GM12878 (cell line): ENCODE measurements at regions not wholly inside any gene's neighbourhood (a gene's known extent, or its start where the extent isn't known, plus 50 kb on each side); places are given as distances from the start of the nearest gene placed in this dataset.

Experiments
- ATAC-seq: fragments of 200-7000 bp; cut with Tn5 transposase; 3 replicates; pipeline ENCODE4 v1.9.1; 2020; ENCODE audit warnings: mild to moderate bottlenecking, moderate library complexity
- BruUV-seq: library from RNA; stranded (reverse); fragments of 400-500 nt; replicated peaks from 2 replicates; lab custom pipeline; 2021; lab: Mats Ljungman, UMichigan
- CTCF ChIA-PET: fragments of 300-600 bp; sonication (Branson Sonifier 250); formaldehyde crosslinking; extraction: SDS; loops from one replicate; lab custom pipeline; 2021; ENCODE audit warnings: inconsistent platforms; lab: Yijun Ruan, JAX
- POLR2A ChIA-PET: fragments of 350-600 bp; formaldehyde crosslinking; extraction: SDS; loops from one replicate; lab custom pipeline; 2021; ENCODE audit warnings: inconsistent platforms; lab: Charles Lee
- RAD21 ChIA-PET: fragments of 300-600 bp; sonication (Branson Sonifier 250); formaldehyde crosslinking; loops from one replicate; lab custom pipeline; 2023; ENCODE audit warnings: antibody characterized with exemption; ENCODE audit not compliant: unreplicated experiment; lab: Charles Lee
- SMC1A ChIA-PET: fragments of 300-600 bp; sonication (Branson Sonifier 250); formaldehyde crosslinking; loops from one replicate; lab custom pipeline; 2023; ENCODE audit not compliant: unreplicated experiment, uncharacterized antibody; lab: Charles Lee
- DNase-seq: peaks from one replicate; pipeline ENCODE4 v3.0.0-alpha.2; 2011; ENCODE audit warnings: low read depth, low spot score
- FAIRE-seq: peaks from 3 replicates; lab custom pipeline; 2011; peaks lifted over from hg19 to GRCh38; lab: Jason Lieb, UNC
- H2AFZ ChIP-seq: 2 replicates; pipeline ENCODE4 v1.6.0; 2011; ENCODE audit warnings: low read depth, low read length, control low read depth; ENCODE audit not compliant: control insufficient read depth
- H3K27ac ChIP-seq: 2 replicates; pipeline ENCODE4 v1.5.1; 2011; ENCODE audit warnings: control low read depth; ENCODE audit not compliant: control insufficient read depth, insufficient read depth
- H3K27me3 ChIP-seq, 2 experiments: replicated peaks in 1 of 2; 2 replicates each; pipeline versions ENCODE4 v1.6.0 to v1.6.1; 2011; ENCODE audit warnings: low read length in 1 of 2; ENCODE audit not compliant: control insufficient read depth in 2 of 2, insufficient read depth in 2 of 2
- H3K36me3 ChIP-seq, 2 experiments: 2 replicates each; pipeline ENCODE4 v1.5.1; 2011; ENCODE audit warnings: low read length in 1 of 2; ENCODE audit not compliant: control insufficient read depth in 2 of 2, insufficient read depth in 2 of 2
- H3K4me1 ChIP-seq: 2 replicates; pipeline ENCODE4 v1.6.1; 2011; ENCODE audit warnings: mild to moderate bottlenecking, low read length, moderate library complexity, mixed read lengths; ENCODE audit not compliant: control insufficient read depth, insufficient read depth
- H3K4me2 ChIP-seq: 2 replicates; pipeline ENCODE4 v1.6.0; 2011; ENCODE audit warnings: control low read depth; ENCODE audit not compliant: control insufficient read depth, insufficient read depth
- H3K4me3 ChIP-seq: fragments of 200-600 bp; sonication (generic); 2 replicates; pipeline ENCODE4 v1.5.1; 2016
- H3K79me2 ChIP-seq: 2 replicates; pipeline ENCODE4 v1.6.0; 2011; ENCODE audit warnings: low read length; ENCODE audit not compliant: control insufficient read depth, insufficient read depth
- H3K9ac ChIP-seq: 2 replicates; pipeline ENCODE4 v1.8.0; 2011; ENCODE audit warnings: low read length, control low read depth, mixed read lengths; ENCODE audit not compliant: control insufficient read depth, insufficient read depth
- H3K9me3 ChIP-seq: replicated peaks from 3 replicates; pipeline ENCODE4 v1.5.1; 2011; ENCODE audit warnings: mild to moderate bottlenecking, low read length; ENCODE audit not compliant: control insufficient read depth, insufficient read depth
- H4K20me1 ChIP-seq: 2 replicates; pipeline ENCODE4 v1.6.0; 2011; ENCODE audit not compliant: control insufficient read depth, insufficient read depth
- EZH2 ChIP-seq: IDR thresholded peaks from 2 replicates; pipeline ENCODE4 v1.6.1; 2012; ENCODE audit warnings: low read depth, mild to moderate bottlenecking, control low read depth, inconsistent platforms, low read length, borderline replicate concordance; ENCODE audit not compliant: control insufficient read depth
- IKZF1 ChIP-seq: fragments of 450-650 bp; conservative IDR thresholded peaks from 2 replicates; pipeline ENCODE4 v1.6.1; 2017; ENCODE audit warnings: antibody characterized with exemption, mild to moderate bottlenecking
- MEF2A ChIP-seq: IDR thresholded peaks from 2 replicates; pipeline ENCODE4 v1.6.1; 2011; ENCODE audit warnings: low read depth, mild to moderate bottlenecking, low read length, moderate library complexity; ENCODE audit not compliant: insufficient read depth
- POLR2A ChIP-seq: IDR thresholded peaks from 2 replicates; pipeline ENCODE4 v1.6.1; 2011; ENCODE audit warnings: low read depth, mild to moderate bottlenecking, low read length
- POU2F2 ChIP-seq: IDR thresholded peaks from 3 replicates; pipeline ENCODE4 v1.6.1; 2011; ENCODE audit warnings: low read depth, mild to moderate bottlenecking, low read length, borderline replicate concordance
- RFX5 ChIP-seq: IDR thresholded peaks from 2 replicates; pipeline ENCODE4 v1.6.1; 2011; ENCODE audit warnings: low read depth, low read length, improper control_type of control experiment
- RUNX3 ChIP-seq: IDR thresholded peaks from 2 replicates; pipeline ENCODE4 v1.6.1; 2012; ENCODE audit warnings: low read length, inconsistent platforms
- SMC3 ChIP-seq: IDR thresholded peaks from 2 replicates; pipeline ENCODE4 v1.6.1; 2011; ENCODE audit warnings: low read length, improper control_type of control experiment, borderline replicate concordance
- YBX1 ChIP-seq: fragments of 450-650 bp; IDR thresholded peaks from 2 replicates; pipeline ENCODE4 v1.6.1; 2016; ENCODE audit warnings: antibody characterized with exemption
- WGBS: methylation state at CpG from one replicate; pipeline ENCODE4 v1.1.6; 2016; ENCODE audit warnings: low lambda C conversion rate; ENCODE audit not compliant: insufficient replicate concordance, insufficient coverage; ENCODE audit errors: missing lambda C conversion rate; 5-methylcytosine and 5-hydroxymethylcytosine counted together
- in situ Hi-C: fragments of 300-500 bp; cut with MboI; formaldehyde crosslinking; loops from 9 replicates; pipeline ENCODE4 v1.14.3; 2018; ENCODE audit warnings: mixed read lengths
- intact Hi-C: fragments of 100-400 bp; cut with micrococcal nuclease; formaldehyde crosslinking; loops from one replicate; pipeline ENCODE4 v1.14.2; 2022; ENCODE audit not compliant: unreplicated experiment
- TF ChIP-seq, protein P1 (sequence below): IDR thresholded peaks from 2 replicates; pipeline ENCODE4 v1.6.1; 2011; ENCODE audit warnings: borderline replicate concordance, low read depth, mild to moderate bottlenecking, moderate library complexity, mixed read lengths, low read length; ENCODE audit not compliant: insufficient read depth; ENCODE audit errors: extremely low read length
- TF ChIP-seq, protein P2 (sequence below): fragments of 450-650 bp; IDR thresholded peaks from 2 replicates; pipeline ENCODE4 v1.6.1; 2017; ENCODE audit warnings: mild to moderate bottlenecking, moderate library complexity

DNA sequence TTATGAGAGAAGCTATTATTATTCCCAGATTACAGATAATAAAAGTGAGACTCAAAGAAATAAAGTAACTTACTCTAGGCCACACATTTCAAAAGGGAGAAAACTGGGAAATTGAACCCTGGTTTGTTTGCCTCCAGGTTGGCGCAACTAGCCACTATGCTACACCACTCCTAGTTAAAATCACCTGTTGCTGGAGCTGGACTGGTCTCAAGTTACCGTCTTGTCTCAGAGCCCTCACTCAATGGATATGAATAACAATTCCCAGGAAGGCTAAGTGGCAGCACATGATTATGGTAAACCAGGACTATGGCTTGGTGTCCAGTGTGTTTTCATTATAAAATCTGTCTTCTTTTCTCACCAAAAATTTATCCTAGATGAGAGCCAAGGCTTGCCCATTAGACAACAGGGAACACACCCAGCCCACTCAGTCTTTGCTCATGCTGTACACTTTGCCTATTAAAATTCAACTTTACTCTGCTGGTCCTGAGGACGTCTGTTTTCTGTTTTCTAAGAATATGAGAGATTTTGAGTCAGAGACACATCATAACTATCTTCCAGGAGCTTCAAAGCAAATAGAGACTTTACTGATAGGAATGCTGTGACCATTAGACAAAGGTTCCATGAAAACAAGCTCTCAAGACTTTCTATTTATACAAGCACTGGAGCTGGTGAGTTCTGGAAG lies 58.1 kb downstream of the ADRB2 start:
- TF ChIP-seq RFX5 (no peak), RUNX3 (no peak), MEF2A (no peak), YBX1 (no peak), POLR2A (no peak), EZH2 (no peak), POU2F2 (no peak), SMC3 (no peak), IKZF1 (no peak)
- TF ChIP-seq, protein P1, sequence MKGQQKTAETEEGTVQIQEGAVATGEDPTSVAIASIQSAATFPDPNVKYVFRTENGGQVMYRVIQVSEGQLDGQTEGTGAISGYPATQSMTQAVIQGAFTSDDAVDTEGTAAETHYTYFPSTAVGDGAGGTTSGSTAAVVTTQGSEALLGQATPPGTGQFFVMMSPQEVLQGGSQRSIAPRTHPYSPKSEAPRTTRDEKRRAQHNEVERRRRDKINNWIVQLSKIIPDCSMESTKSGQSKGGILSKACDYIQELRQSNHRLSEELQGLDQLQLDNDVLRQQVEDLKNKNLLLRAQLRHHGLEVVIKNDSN, result no peak
- TF ChIP-seq, protein P2, sequence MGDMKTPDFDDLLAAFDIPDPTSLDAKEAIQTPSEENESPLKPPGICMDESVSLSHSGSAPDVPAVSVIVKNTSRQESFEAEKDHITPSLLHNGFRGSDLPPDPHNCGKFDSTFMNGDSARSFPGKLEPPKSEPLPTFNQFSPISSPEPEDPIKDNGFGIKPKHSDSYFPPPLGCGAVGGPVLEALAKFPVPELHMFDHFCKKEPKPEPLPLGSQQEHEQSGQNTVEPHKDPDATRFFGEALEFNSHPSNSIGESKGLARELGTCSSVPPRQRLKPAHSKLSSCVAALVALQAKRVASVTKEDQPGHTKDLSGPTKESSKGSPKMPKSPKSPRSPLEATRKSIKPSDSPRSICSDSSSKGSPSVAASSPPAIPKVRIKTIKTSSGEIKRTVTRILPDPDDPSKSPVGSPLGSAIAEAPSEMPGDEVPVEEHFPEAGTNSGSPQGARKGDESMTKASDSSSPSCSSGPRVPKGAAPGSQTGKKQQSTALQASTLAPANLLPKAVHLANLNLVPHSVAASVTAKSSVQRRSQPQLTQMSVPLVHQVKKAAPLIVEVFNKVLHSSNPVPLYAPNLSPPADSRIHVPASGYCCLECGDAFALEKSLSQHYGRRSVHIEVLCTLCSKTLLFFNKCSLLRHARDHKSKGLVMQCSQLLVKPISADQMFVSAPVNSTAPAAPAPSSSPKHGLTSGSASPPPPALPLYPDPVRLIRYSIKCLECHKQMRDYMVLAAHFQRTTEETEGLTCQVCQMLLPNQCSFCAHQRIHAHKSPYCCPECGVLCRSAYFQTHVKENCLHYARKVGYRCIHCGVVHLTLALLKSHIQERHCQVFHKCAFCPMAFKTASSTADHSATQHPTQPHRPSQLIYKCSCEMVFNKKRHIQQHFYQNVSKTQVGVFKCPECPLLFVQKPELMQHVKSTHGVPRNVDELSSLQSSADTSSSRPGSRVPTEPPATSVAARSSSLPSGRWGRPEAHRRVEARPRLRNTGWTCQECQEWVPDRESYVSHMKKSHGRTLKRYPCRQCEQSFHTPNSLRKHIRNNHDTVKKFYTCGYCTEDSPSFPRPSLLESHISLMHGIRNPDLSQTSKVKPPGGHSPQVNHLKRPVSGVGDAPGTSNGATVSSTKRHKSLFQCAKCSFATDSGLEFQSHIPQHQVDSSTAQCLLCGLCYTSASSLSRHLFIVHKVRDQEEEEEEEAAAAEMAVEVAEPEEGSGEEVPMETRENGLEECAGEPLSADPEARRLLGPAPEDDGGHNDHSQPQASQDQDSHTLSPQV, result no peak
- RAD21 ChIA-PET, result no interaction called here
- SMC1A ChIA-PET, result no interaction called here
- POLR2A ChIA-PET, result no interaction called here
- Histone ChIP-seq H3K4me3 (no peak overlapping the region), H3K4me2 (no peak overlapping the region), H3K27ac (no peak overlapping the region), H4K20me1 (no peaks in the 10 kb centered on the region), H3K4me1 (no peaks in the 10 kb centered on the region), H3K9me3 (no peaks in the 10 kb centered on the region; the same call in 2 of the 3 replicates), H3K9ac (no peak overlapping the region), H3K27me3 (no peaks in the 10 kb centered on the region), H3K79me2 (no peaks in the 10 kb centered on the region), H3K36me3 (no peaks in the 10 kb centered on the region), H2AFZ (no peak overlapping the region)
- no TSS peak for BruUV-seq
- CTCF ChIA-PET, result interaction anchor here (0.8 to 1.5 kb wide), 4 partner anchors 9 to 152 kb away, joined by 3 to 4 read pairs (median 4); no protein-coding TSS in a partner anchor
- intact Hi-C loops (no loop called here), in situ Hi-C loops (no loop called here)
- ATAC-seq (no peak), FAIRE-seq (no peak), DNase-seq (no peak)
- 50% methylated on average over 3 of the region's 3 CpGs for WGBS
